HEK293T (cell line): ENCODE measurements at regions not wholly inside any gene's neighbourhood (a gene's known extent, or its start where the extent isn't known, plus 50 kb on each side); places are given as distances from the start of the nearest gene placed in this dataset.

Experiments used
- BHLHE40 ChIP-seq: fragments of 450-650 bp; IDR thresholded peaks from 2 replicates; pipeline ENCODE4 v1.6.1; 2016; ENCODE audit warnings: mild to moderate bottlenecking, moderate library complexity, borderline replicate concordance
- CTBP1 ChIP-seq: fragments of 450-650 bp; IDR thresholded peaks from 2 replicates; pipeline ENCODE4 v1.6.1; 2016; ENCODE audit warnings: borderline replicate concordance
- LEF1 ChIP-seq: fragments of 450-650 bp; IDR thresholded peaks from 2 replicates; pipeline ENCODE4 v1.6.1; 2017; ENCODE audit warnings: mild to moderate bottlenecking, borderline replicate concordance
- SUZ12 ChIP-seq: fragments of 450-650 bp; IDR thresholded peaks from 2 replicates; pipeline ENCODE4 v1.6.1; 2016; ENCODE audit warnings: mild to moderate bottlenecking

DNA sequence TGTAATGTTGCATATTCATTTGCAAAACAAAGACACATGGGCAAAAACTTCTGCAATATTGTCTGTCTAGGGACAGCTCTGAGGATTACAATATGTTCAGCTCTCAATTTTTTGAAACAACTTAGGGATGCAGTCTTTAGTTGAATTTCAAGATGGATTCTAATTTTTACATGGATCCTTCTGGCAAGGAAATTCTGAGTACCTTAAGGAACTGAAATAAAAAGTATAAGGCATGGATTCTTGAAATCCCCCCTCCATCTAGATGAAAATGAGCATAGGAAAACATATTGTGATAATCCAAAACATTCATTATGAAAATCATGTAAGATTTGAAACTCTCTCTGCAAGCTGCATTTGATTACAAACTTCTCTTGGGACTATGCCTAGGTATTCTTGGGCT lies 568.6 kb downstream of the CETN3 start:
- no peak for TF ChIP-seq LEF1
- no peak for TF ChIP-seq BHLHE40
- TF ChIP-seq CTBP1 = no peak
- no peak for TF ChIP-seq SUZ12
